ENCODE measurements at regions not wholly inside any gene's neighbourhood (a gene's known extent, or its start where the extent isn't known, plus 50 kb on each side); places are given as distances from the start of the nearest gene placed in this dataset.
A peak's percentile ranks its signal among the peaks of the same experiment; 100 is the strongest.

DNA sequence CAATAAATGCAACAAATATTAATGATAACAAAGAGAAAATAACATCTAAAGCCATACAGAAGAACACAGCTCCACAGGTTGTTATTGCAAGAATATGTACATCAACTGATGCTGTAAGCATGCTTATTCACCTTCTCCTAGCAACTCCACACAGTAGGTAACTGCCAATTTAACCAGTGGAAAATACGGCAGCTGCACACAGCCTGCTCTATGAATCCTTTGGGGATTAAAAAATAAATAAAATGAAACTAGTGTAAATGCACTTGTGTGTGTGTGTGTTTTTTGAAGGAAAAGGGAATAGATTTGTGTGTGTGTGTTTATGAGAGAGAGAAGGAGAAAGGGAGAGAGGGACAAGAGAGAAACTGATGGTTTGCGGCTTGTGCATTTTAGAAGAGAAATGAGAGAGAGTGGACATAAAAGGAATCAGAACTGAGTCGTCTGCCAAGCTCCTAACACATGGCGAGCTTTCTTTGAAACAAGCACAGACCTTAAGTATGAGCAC lies 96.2 kb upstream of the PDE1A start:
- no peak for TF ChIP-seq CTCF (IDR thresholded peaks at IDR 0.05)
- H3K9me3 ChIP-seq: no peaks in the 10 kb centered on the region
- H3K27ac ChIP-seq: no peak overlapping the region
- H3K4me1 ChIP-seq: no peaks in the 10 kb centered on the region
- no peaks in the 10 kb centered on the region for H3K27me3 ChIP-seq
- DNase-seq (no peak), ATAC-seq (no peak)
- intact Hi-C loops (cut with DNase I): no loop called here
- no peaks in the 10 kb centered on the region for H3K36me3 ChIP-seq
- H3K4me3 ChIP-seq: no peak overlapping the region

GRCh38 chr2:182530636-182531035 lies 103.8 kb upstream of the PDE1A start:
- Histone ChIP-seq H3K9me3 (no peaks in the 10 kb centered on the region), H3K27ac (no peak overlapping the region), H3K36me3 (no peaks in the 10 kb centered on the region), H3K4me1 (no peaks in the 10 kb centered on the region), H3K27me3 (no peaks in the 10 kb centered on the region), H3K4me3 (no peak overlapping the region)
- intact Hi-C loops (cut with DNase I): no loop called here
- no peak for TF ChIP-seq CTCF (IDR thresholded peaks at IDR 0.05)
- ATAC-seq (no peak), DNase-seq (no peak)

GRCh38 chr2:182540252-182540651 lies 113.4 kb upstream of the PDE1A start:
- H3K4me3 ChIP-seq: no peak overlapping the region
- ATAC-seq (peak; percentile 71), DNase-seq (no peak)
- no peaks in the 10 kb centered on the region for H3K27me3 ChIP-seq
- H3K9me3 ChIP-seq: no peaks in the 10 kb centered on the region
- intact Hi-C loops (cut with DNase I): no loop called here
- H3K36me3 ChIP-seq: no peaks in the 10 kb centered on the region
- no peak for TF ChIP-seq CTCF (IDR thresholded peaks at IDR 0.05)
- H3K27ac ChIP-seq: no peak overlapping the region
- peaks cover 9% of the 10 kb centered on the region for H3K4me1 ChIP-seq

DNA sequence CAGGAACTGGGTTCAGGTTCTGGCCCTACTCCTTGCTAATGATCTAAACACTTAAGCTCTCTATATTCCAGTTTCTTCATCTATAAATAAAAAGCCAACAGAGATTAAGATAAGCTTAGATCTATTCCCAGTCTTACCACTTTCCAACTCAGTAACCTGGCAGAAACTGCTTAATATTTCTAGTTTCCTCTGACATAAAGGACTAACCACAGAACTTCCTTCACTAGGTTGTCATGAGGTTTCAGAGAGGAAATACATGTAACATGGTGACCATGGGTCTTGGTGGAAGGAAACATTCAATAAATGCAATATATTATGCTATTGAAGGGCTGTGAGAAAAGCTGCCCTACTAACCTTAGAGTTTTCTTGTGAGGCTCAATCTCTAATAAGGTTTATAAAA lies 114.4 kb upstream of the PDE1A start:
- no peak overlapping the region for H3K4me3 ChIP-seq
- DNase-seq: no peak
- TF ChIP-seq CTCF (IDR thresholded peaks at IDR 0.05): no peak
- H3K9me3 ChIP-seq: no peaks in the 10 kb centered on the region
- ATAC-seq: peak; percentile 40
- H3K27ac ChIP-seq: no peak overlapping the region
- no peaks in the 10 kb centered on the region for H3K36me3 ChIP-seq
- peaks cover 9% of the 10 kb centered on the region for H3K4me1 ChIP-seq
- H3K27me3 ChIP-seq: no peaks in the 10 kb centered on the region
- intact Hi-C loops (cut with DNase I): no loop called here

DNA sequence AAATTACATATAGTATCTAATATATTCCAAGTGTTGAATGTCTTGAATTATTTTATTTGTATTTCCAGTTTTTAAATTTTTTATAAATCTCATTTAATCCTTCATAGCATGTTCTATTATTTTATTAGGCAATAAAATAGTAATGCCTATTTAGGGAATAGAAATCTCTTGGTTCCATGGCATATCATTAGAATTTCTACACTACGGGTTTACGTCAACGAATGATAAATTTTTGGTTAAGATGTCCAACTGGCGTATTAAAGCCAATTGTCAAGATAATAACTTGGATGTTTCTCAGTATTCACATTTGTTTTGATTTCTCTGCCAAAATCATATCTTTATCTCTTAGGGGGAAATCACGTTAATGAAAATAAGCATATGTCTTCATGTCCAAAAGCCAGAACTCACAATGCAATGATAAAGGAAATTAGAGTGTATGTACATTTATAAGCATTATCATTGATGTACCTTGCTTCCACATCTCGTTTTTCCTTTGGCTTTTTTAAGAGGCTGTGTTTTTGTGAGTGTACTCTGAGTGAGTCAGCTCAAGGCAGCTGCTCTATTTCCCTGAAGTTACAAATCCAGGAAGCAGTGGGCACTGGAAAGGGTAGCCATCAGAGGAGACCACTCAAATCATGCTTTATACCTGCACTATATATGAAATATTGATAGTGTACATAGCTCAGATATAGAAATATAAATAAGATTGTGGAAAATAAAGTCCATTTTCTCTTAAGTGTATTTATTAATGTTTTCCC lies 115.8 kb upstream of the PDE1A start:
- no peaks in the 10 kb centered on the region for H3K27me3 ChIP-seq
- H3K4me1 ChIP-seq: peaks cover 9% of the 10 kb centered on the region
- no peak overlapping the region for H3K4me3 ChIP-seq
- no peaks in the 10 kb centered on the region for H3K9me3 ChIP-seq
- no peak for TF ChIP-seq CTCF (IDR thresholded peaks at IDR 0.05)
- no peak overlapping the region for H3K27ac ChIP-seq
- H3K36me3 ChIP-seq: no peaks in the 10 kb centered on the region
- intact Hi-C loops (cut with DNase I): no loop called here
- DNase-seq: no peak
- ATAC-seq: no peak

Measured in upper lobe of right lung (tissue), 1 donor.